HAP-1 (cell line): ENCODE measurements at regions not wholly inside any gene's neighbourhood (a gene's known extent, or its start where the extent isn't known, plus 50 kb on each side); places are given as distances from the start of the nearest gene placed in this dataset.

ENCODE experiments used
- DNase-seq, 2 experiments: peaks; one replicate each; pipeline ENCODE4 v3.0.0-alpha.2; 2016 to 2020; ENCODE audit warnings: low spot score in 2 of 2
- H3K27me3 ChIP-seq: fragments of 250-450 bp; sonication (Bioruptor Pico); 2 replicates; pipeline ENCODE4 v1.5.1; 2020; ENCODE audit warnings: low read depth, mild to moderate bottlenecking, moderate library complexity
- H3K36me3 ChIP-seq: fragments of 250-450 bp; sonication (Bioruptor Pico); replicated peaks from 2 replicates; pipeline ENCODE4 v1.5.1; 2020; ENCODE audit warnings: mild to moderate bottlenecking
- H3K4me1 ChIP-seq: fragments of 250-450 bp; sonication (Bioruptor Pico); 2 replicates; pipeline ENCODE4 v1.5.1; 2020; ENCODE audit warnings: mild to moderate bottlenecking
- H3K4me3 ChIP-seq: fragments of 250-450 bp; sonication (Bioruptor Pico); 2 replicates; pipeline ENCODE4 v1.5.1; 2020; ENCODE audit warnings: mild to moderate bottlenecking, moderate library complexity
- H3K9me3 ChIP-seq: fragments of 250-450 bp; sonication (Bioruptor Pico); 2 replicates; pipeline ENCODE4 v1.5.1; 2020; ENCODE audit warnings: mild to moderate bottlenecking, moderate library complexity
- in situ Hi-C: fragments of 300-500 bp; cut with MboI; formaldehyde crosslinking; loops from 3 replicates; pipeline ENCODE4 v1.14.3; 2020; ENCODE audit warnings: low sequenced_read_pairs, inconsistent platforms, mixed read lengths

GRCh38 chr5:6806668-6807067 lies 93.4 kb downstream of the TENT4A start:
- no peak for DNase-seq
- no peaks in the 10 kb centered on the region for H3K27me3 ChIP-seq
- H3K4me3 ChIP-seq, result no peak overlapping the region
- H3K9me3 ChIP-seq, result no peaks in the 10 kb centered on the region
- no peaks in the 10 kb centered on the region for H3K4me1 ChIP-seq
- in situ Hi-C loops, result no loop called here
- no peaks in the 10 kb centered on the region for H3K36me3 ChIP-seq

GRCh38 chr5:6808462-6808861 lies 95.2 kb downstream of the TENT4A start:
- Histone ChIP-seq H3K36me3 (no peaks in the 10 kb centered on the region), H3K4me3 (no peak overlapping the region), H3K4me1 (no peaks in the 10 kb centered on the region), H3K27me3 (no peaks in the 10 kb centered on the region), H3K9me3 (no peaks in the 10 kb centered on the region)
- DNase-seq, result no peak
- in situ Hi-C loops, result no loop called here

- Histone ChIP-seq H3K4me1 (no peaks in the 10 kb centered on the region), H3K36me3 (no peaks in the 10 kb centered on the region), H3K4me3 (no peak overlapping the region), H3K9me3 (no peaks in the 10 kb centered on the region), H3K27me3 (no peaks in the 10 kb centered on the region)
- DNase-seq, result no peak
- in situ Hi-C loops, result no loop called here
Observed at GRCh38 chr5:6810641-6811405, 97.6 kb downstream of the TENT4A start.

- Histone ChIP-seq H3K4me1 (no peaks in the 10 kb centered on the region), H3K36me3 (no peaks in the 10 kb centered on the region), H3K9me3 (no peaks in the 10 kb centered on the region), H3K4me3 (no peak overlapping the region), H3K27me3 (no peaks in the 10 kb centered on the region)
- in situ Hi-C loops, result no loop called here
- no peak for DNase-seq
Observed at GRCh38 chr5:6812091-6812490, 98.9 kb downstream of the TENT4A start.

- Histone ChIP-seq H3K36me3 (no peaks in the 10 kb centered on the region), H3K4me3 (no peak overlapping the region), H3K4me1 (no peaks in the 10 kb centered on the region), H3K27me3 (no peaks in the 10 kb centered on the region), H3K9me3 (no peaks in the 10 kb centered on the region)
- in situ Hi-C loops, result no loop called here
- DNase-seq, result no peak
Observed at GRCh38 chr5:6812800-6813731, 99.8 kb downstream of the TENT4A start.

- H3K27me3 ChIP-seq, result no peaks in the 10 kb centered on the region
- no peaks in the 10 kb centered on the region for H3K36me3 ChIP-seq
- DNase-seq, result no peak
- no peak overlapping the region for H3K4me3 ChIP-seq
- H3K4me1 ChIP-seq, result no peaks in the 10 kb centered on the region
- H3K9me3 ChIP-seq, result no peaks in the 10 kb centered on the region
- in situ Hi-C loops, result no loop called here
Observed at GRCh38 chr5:6814816-6815215, 101.6 kb downstream of the TENT4A start.

- in situ Hi-C loops, result no loop called here
- Histone ChIP-seq H3K36me3 (no peaks in the 10 kb centered on the region), H3K4me3 (no peak overlapping the region), H3K27me3 (no peaks in the 10 kb centered on the region), H3K9me3 (peaks cover 11% of the 10 kb centered on the region; the same call in 1 of the 2 replicates), H3K4me1 (no peaks in the 10 kb centered on the region)
- DNase-seq, result no peak
Observed at GRCh38 chr5:6818594-6819511, 105.6 kb downstream of the TENT4A start.

- H3K4me3 ChIP-seq, result no peak overlapping the region
- no peak for DNase-seq
- in situ Hi-C loops, result no loop called here
- peaks cover 11% of the 10 kb centered on the region; the same call in 1 of the 2 replicates for H3K9me3 ChIP-seq
- H3K36me3 ChIP-seq, result no peaks in the 10 kb centered on the region
- no peaks in the 10 kb centered on the region for H3K4me1 ChIP-seq
- H3K27me3 ChIP-seq, result no peaks in the 10 kb centered on the region
Observed at GRCh38 chr5:6819521-6819920, 106.3 kb downstream of the TENT4A start.

- Histone ChIP-seq H3K4me1 (no peaks in the 10 kb centered on the region), H3K4me3 (no peak overlapping the region), H3K9me3 (peaks cover 11% of the 10 kb centered on the region; the same call in 1 of the 2 replicates), H3K27me3 (no peaks in the 10 kb centered on the region), H3K36me3 (no peaks in the 10 kb centered on the region)
- in situ Hi-C loops, result no loop called here
- peak; percentile 38 to 63 for DNase-seq
Observed at GRCh38 chr5:6820851-6821479, 107.7 kb downstream of the TENT4A start.

- Histone ChIP-seq H3K4me3 (no peak overlapping the region), H3K36me3 (no peaks in the 10 kb centered on the region), H3K9me3 (peaks cover 11% of the 10 kb centered on the region; the same call in 1 of the 2 replicates), H3K27me3 (no peaks in the 10 kb centered on the region), H3K4me1 (no peaks in the 10 kb centered on the region)
- in situ Hi-C loops, result no loop called here
- DNase-seq, result no peak
Observed at GRCh38 chr5:6822068-6822467, 108.8 kb downstream of the TENT4A start.

GRCh38 chr5:6822556-6823343 lies 109.5 kb downstream of the TENT4A start:
- H3K4me3 ChIP-seq, result no peak overlapping the region
- no peaks in the 10 kb centered on the region for H3K4me1 ChIP-seq
- H3K9me3 ChIP-seq, result peaks cover 11% of the 10 kb centered on the region; the same call in 1 of the 2 replicates
- H3K36me3 ChIP-seq, result no peaks in the 10 kb centered on the region
- DNase-seq, result no peak
- no peaks in the 10 kb centered on the region for H3K27me3 ChIP-seq
- in situ Hi-C loops, result no loop called here

GRCh38 chr5:6823996-6824395 lies 110.8 kb downstream of the TENT4A start:
- H3K36me3 ChIP-seq, result no peaks in the 10 kb centered on the region
- no peak overlapping the region for H3K4me3 ChIP-seq
- in situ Hi-C loops, result no loop called here
- peaks cover 11% of the 10 kb centered on the region; the same call in 1 of the 2 replicates for H3K9me3 ChIP-seq
- no peaks in the 10 kb centered on the region for H3K4me1 ChIP-seq
- no peak for DNase-seq
- H3K27me3 ChIP-seq, result no peaks in the 10 kb centered on the region
